Peyer's patch (tissue), 4 donors: ENCODE measurements at regions not wholly inside any gene's neighbourhood (a gene's known extent, or its start where the extent isn't known, plus 50 kb on each side); places are given as distances from the start of the nearest gene placed in this dataset.
A peak's percentile ranks its signal among the peaks of the same experiment; 100 is the strongest.

Experiments used
- DNase-seq, 3 donors: peaks; one replicate each; pipeline ENCODE4 v3.0.0-alpha.2; 2017 to 2019
- H3K27ac ChIP-seq, 4 donors: fragments of 200-600 bp; sonication (generic); one replicate each; pipeline ENCODE4 v1.5.1; 2016 to 2019
- H3K27me3 ChIP-seq, 2 donors: fragments of 200-600 bp; sonication (generic); one replicate each; pipeline ENCODE4 v1.5.1; 2019
- H3K36me3 ChIP-seq, 3 donors: fragments of 200-600 bp; sonication (generic); one replicate each; pipeline ENCODE4 v1.5.1; 2016 to 2019
- H3K4me1 ChIP-seq, 4 donors: fragments of 200-600 bp; sonication (generic); one replicate each; pipeline ENCODE4 v1.5.1; 2016 to 2019
- H3K4me3 ChIP-seq, 4 donors: fragments of 200-600 bp; sonication (generic); 1 replicate in 3 of 4; 2 replicates in 1 of 4; pipeline ENCODE4 v1.5.1; 2016 to 2019; ENCODE audit warnings: mild to moderate bottlenecking in 1 of 4
- H3K9me3 ChIP-seq, 4 donors: fragments of 200-600 bp; sonication (generic); one replicate each; pipeline ENCODE4 v1.5.1; 2016 to 2019; ENCODE audit warnings: mild to moderate bottlenecking in 1 of 4
- POLR2A ChIP-seq, 2 donors: fragments of 450-650 bp; IDR thresholded peaks; one replicate each; pipeline ENCODE4 v1.5.1; 2017; ENCODE audit warnings: antibody characterized with exemption in 2 of 2, mild to moderate bottlenecking in 2 of 2, moderate library complexity in 2 of 2
- TF ChIP-seq, protein P1 (sequence below), 6 experiments: fragments of 450-650 bp in 4 of 6; fragments of 200-600 bp in 2 of 6; sonication (generic) in 1 of 6; IDR thresholded peaks; one replicate each; pipeline ENCODE4 v1.5.1; 2017 to 2019; ENCODE audit warnings: antibody characterized with exemption in 6 of 6, mild to moderate bottlenecking in 3 of 6, moderate library complexity in 1 of 6

DNA sequence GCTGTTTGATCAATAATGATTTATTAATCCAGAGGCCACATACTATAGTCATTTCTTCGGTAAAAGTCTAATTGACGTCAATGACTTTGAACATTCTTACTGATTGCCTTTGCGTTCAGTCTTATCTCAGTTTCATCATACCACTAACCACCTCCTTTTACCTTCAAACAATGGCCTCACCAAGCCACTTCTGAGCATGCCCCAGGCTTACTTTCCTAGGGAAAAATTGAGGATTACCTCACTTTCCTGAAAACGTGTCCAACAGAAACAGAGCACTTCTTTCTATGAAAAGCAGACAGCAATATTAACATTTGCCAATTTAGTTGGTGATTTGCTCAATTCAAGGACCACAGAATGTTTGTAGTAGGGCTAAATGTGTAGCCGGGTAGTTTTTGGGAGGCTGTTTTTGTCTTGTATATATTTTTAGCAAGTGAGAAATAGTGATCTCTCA, 157.6 kb downstream of the KLF5 start:
- Histone ChIP-seq H3K27ac (peak overlapping the region in 1 of 4 donors; percentile 64), H3K9me3 (no peaks in the 10 kb centered on the region), H3K4me1 (peaks cover 0 to 5% (median 0%) of the 10 kb centered on the region in 4 donors), H3K4me3 (no peak overlapping the region), H3K27me3 (no peaks in the 10 kb centered on the region), H3K36me3 (no peaks in the 10 kb centered on the region)
- no peak for DNase-seq
- TF ChIP-seq POLR2A (IDR thresholded peaks at IDR 0.05), result no peak
- TF ChIP-seq, protein P1, sequence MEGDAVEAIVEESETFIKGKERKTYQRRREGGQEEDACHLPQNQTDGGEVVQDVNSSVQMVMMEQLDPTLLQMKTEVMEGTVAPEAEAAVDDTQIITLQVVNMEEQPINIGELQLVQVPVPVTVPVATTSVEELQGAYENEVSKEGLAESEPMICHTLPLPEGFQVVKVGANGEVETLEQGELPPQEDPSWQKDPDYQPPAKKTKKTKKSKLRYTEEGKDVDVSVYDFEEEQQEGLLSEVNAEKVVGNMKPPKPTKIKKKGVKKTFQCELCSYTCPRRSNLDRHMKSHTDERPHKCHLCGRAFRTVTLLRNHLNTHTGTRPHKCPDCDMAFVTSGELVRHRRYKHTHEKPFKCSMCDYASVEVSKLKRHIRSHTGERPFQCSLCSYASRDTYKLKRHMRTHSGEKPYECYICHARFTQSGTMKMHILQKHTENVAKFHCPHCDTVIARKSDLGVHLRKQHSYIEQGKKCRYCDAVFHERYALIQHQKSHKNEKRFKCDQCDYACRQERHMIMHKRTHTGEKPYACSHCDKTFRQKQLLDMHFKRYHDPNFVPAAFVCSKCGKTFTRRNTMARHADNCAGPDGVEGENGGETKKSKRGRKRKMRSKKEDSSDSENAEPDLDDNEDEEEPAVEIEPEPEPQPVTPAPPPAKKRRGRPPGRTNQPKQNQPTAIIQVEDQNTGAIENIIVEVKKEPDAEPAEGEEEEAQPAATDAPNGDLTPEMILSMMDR (IDR thresholded peaks at IDR 0.05), result no peak

DNA sequence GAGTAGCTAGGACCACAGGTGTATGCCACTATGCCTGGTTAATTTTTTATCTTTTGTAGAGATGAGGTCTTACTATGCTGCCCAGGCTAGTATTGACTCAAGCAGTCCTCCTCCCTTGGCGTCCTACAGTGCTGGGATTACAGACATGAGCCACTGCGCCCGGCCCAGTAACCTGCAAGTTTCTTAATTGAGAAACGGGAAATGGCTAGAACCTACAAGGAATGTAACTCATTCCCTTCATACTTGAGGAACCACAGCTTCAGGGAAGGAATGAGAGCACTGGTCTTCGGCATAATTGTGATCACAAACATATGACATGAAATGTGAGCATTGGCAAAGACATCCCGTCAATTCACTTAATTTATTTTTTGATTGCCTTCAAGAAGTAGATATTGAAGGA, 157.0 kb downstream of the KLF5 start:
- no peak for DNase-seq
- H3K36me3 ChIP-seq, result no peaks in the 10 kb centered on the region
- H3K4me1 ChIP-seq, result peaks cover 0 to 5% (median 0%) of the 10 kb centered on the region in 4 donors
- TF ChIP-seq POLR2A (IDR thresholded peaks at IDR 0.05), result no peak
- TF ChIP-seq, protein P1 (IDR thresholded peaks at IDR 0.05), result no peak
- H3K27ac ChIP-seq, result peak overlapping the region in 3 of 4 donors; percentile 32 to 64 (median 42)
- no peaks in the 10 kb centered on the region for H3K27me3 ChIP-seq
- no peaks in the 10 kb centered on the region for H3K9me3 ChIP-seq
- H3K4me3 ChIP-seq, result no peak overlapping the region

DNA sequence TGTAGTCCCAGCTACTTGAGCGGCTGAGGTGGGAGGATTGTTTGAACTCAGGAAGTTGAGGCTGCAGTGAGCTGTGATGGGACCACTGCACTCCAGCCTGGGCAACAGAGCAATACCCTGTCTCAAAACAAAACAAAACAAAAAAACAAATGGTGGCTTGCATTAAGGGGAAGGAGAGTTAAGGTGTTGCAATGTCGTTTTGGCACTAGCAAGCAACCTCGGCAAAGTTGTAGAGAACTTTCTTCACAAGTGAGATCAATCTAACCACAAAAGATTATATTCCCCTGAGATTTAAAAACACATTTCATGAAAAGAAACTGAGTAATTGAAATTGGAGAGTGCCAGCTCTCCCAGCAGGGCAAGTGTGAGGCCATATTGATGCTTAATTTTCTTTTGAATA, 153.7 kb downstream of the KLF5 start:
- Histone ChIP-seq H3K27me3 (no peaks in the 10 kb centered on the region), H3K4me1 (peaks cover 0 to 5% (median 0%) of the 10 kb centered on the region in 4 donors), H3K4me3 (no peak overlapping the region), H3K9me3 (no peaks in the 10 kb centered on the region), H3K27ac (no peak overlapping the region), H3K36me3 (no peaks in the 10 kb centered on the region)
- no peak for TF ChIP-seq POLR2A (IDR thresholded peaks at IDR 0.05)
- TF ChIP-seq, protein P1 (IDR thresholded peaks at IDR 0.05), result no peak
- no peak for DNase-seq

DNA sequence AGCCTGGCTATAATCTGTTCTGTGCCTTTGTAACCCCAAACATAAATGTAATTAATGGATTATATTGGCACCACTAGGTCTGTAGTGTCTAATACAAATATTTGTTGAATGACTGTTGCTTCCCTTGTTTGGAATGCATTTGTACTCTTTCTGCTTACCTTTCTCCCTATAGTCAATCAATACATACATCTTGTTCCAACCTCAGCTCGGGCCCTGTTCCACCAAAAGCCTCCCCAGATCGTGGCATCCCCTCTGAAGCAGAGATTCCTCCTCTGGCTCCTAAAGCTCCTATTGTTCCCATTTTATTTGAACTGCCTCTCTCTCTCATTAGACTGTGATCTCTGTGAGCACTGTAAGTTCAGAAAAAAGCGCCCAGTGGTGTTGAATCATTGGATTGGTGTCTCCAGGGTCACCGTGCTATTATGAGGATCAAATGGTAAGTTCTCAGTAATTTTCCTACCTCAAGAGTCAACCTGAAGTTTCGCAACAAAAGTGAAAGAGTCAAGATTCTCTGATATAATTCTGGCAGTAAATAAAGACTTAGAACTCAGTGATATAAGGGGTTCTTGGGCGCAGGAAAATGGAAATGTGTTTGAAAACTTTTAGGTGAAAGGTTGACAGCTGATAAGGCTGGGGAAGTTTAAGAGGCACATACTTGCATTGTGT, 151.5 kb downstream of the KLF5 start:
- Histone ChIP-seq H3K4me3 (no peak overlapping the region), H3K4me1 (peaks cover 0 to under 1% (median 0%) of the 10 kb centered on the region in 4 donors), H3K36me3 (no peaks in the 10 kb centered on the region), H3K27ac (peak overlapping the region in 1 of 4 donors; percentile 72), H3K9me3 (no peaks in the 10 kb centered on the region), H3K27me3 (no peaks in the 10 kb centered on the region)
- TF ChIP-seq, protein P1 (IDR thresholded peaks at IDR 0.05), result no peak
- no peak for TF ChIP-seq POLR2A (IDR thresholded peaks at IDR 0.05)
- DNase-seq, result no peak

DNA sequence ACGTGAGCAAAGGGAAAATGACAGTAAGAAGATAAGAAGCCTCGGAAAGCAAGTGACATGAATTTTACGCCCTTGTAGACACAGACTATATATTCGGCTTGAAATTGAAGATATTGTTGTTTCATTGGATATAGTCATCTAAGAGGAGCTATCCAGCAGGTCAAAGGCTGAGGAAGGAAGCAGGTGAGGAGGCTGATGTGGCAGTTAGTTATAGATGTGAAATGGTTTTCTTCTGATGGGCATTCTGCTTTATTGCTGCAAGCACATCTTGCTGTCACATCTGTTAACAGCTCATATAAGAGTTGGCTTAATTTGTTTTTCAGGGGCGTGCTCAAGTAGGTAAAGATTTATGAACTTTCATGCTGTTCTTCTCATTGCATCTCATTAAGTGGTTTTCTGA, 146.1 kb downstream of the KLF5 start:
- no peak overlapping the region for H3K4me3 ChIP-seq
- no peak overlapping the region for H3K27ac ChIP-seq
- no peaks in the 10 kb centered on the region for H3K4me1 ChIP-seq
- no peak for DNase-seq
- TF ChIP-seq POLR2A (IDR thresholded peaks at IDR 0.05), result no peak
- TF ChIP-seq, protein P1 (IDR thresholded peaks at IDR 0.05), result no peak
- H3K36me3 ChIP-seq, result no peaks in the 10 kb centered on the region
- H3K9me3 ChIP-seq, result no peaks in the 10 kb centered on the region
- no peaks in the 10 kb centered on the region for H3K27me3 ChIP-seq
